ENCODE measurements at regions not wholly inside any gene's neighbourhood (a gene's known extent, or its start where the extent isn't known, plus 50 kb on each side); places are given as distances from the start of the nearest gene placed in this dataset.

DNA sequence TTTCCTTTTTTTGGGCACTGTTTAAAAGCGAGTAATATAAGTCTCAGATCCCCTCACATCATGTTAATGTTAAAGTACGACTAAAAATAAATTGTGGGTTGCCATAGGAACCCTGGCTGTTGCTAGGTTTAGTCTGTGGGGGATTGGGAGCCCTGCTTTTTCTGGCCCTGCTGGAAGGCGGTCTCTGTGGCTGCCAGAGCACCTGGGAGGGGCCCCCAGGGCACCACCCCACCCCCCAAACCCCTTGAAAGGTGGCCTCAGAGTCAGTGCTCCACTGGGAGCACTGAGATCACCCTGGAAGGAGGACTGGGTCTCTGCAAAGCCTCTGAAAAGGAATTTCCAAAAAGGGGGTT, 66.2 kb upstream of the NEURL1B start:
- TF ChIP-seq ZKSCAN1 (IDR thresholded peaks at IDR 0.05; ENCODE audit: low read depth, low read length) (no peak), YY1 (IDR thresholded peaks at IDR 0.05; ENCODE audit: borderline replicate concordance in 1 of 3, control insufficient read depth in 1 of 3, extremely low read depth in 1 of 3, insufficient read depth in 3 of 3, insufficient read length in 1 of 3, insufficient replicate concordance in 2 of 3, low read depth in 1 of 3, low read length in 2 of 3) (no peak), KLF10 (CRISPR knock-in tag; IDR thresholded peaks at IDR 0.05) (no peak), RBFOX2 (IDR thresholded peaks at IDR 0.05; ENCODE audit: low read depth, low read length) (no peak), NRF1 (conservative IDR thresholded peaks at IDR 0.05 in 1 of 2, IDR thresholded peaks at IDR 0.05 in 1 of 2) (no peak), ZNF24 (IDR thresholded peaks at IDR 0.05) (no peak), HNRNPL (IDR thresholded peaks at IDR 0.05; ENCODE audit: low read depth, low read length) (no peak), KAT8 (IDR thresholded peaks at IDR 0.05; ENCODE audit: low read depth) (no peak), NFIC (IDR thresholded peaks at IDR 0.05) (no peak)
- TF ChIP-seq, protein P1, sequence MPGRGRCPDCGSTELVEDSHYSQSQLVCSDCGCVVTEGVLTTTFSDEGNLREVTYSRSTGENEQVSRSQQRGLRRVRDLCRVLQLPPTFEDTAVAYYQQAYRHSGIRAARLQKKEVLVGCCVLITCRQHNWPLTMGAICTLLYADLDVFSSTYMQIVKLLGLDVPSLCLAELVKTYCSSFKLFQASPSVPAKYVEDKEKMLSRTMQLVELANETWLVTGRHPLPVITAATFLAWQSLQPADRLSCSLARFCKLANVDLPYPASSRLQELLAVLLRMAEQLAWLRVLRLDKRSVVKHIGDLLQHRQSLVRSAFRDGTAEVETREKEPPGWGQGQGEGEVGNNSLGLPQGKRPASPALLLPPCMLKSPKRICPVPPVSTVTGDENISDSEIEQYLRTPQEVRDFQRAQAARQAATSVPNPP (IDR thresholded peaks at IDR 0.05; ENCODE audit: borderline replicate concordance, insufficient read depth, insufficient read length), result no peak
- TF ChIP-seq, protein P2, sequence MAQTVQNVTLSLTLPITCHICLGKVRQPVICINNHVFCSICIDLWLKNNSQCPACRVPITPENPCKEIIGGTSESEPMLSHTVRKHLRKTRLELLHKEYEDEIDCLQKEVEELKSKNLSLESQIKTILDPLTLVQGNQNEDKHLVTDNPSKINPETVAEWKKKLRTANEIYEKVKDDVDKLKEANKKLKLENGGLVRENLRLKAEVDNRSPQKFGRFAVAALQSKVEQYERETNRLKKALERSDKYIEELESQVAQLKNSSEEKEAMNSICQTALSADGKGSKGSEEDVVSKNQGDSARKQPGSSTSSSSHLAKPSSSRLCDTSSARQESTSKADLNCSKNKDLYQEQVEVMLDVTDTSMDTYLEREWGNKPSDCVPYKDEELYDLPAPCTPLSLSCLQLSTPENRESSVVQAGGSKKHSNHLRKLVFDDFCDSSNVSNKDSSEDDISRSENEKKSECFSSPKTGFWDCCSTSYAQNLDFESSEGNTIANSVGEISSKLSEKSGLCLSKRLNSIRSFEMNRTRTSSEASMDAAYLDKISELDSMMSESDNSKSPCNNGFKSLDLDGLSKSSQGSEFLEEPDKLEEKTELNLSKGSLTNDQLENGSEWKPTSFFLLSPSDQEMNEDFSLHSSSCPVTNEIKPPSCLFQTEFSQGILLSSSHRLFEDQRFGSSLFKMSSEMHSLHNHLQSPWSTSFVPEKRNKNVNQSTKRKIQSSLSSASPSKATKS (CRISPR knock-in tag; IDR thresholded peaks at IDR 0.05), result no peak
